Stimulated activated CD4-positive, alpha-beta T cell treated with anti-CD3 and anti-CD28 coated beads, Interleukin-1b, Interleukin-23, amount 100 ng/mL, for 24 hours (primary cell): ENCODE measurements at regions not wholly inside any gene's neighbourhood (a gene's known extent, or its start where the extent isn't known, plus 50 kb on each side); places are given as distances from the start of the nearest gene placed in this dataset.

ENCODE experiments used
- DNase-seq, 4 experiments: peaks; one replicate each; pipeline ENCODE4 v3.0.0-alpha.2; 2020; ENCODE audit warnings: low read depth in 4 of 4, low spot score in 1 of 4

GRCh38 chr18:40048886-40049650 is 1906.0 kb upstream of the PIK3C3 start:
- DNase-seq, result no peak

GRCh38 chr18:40048253-40048652 is 1906.8 kb upstream of the PIK3C3 start:
- no peak for DNase-seq

- no peak for DNase-seq
Measured at GRCh38 chr18:40046596-40046995, 1908.4 kb upstream of the PIK3C3 start.

GRCh38 chr18:40041951-40042350 is 1913.1 kb upstream of the PIK3C3 start:
- DNase-seq, result no peak

GRCh38 chr18:40040574-40040973 is 1914.5 kb upstream of the PIK3C3 start:
- no peak for DNase-seq

- no peak for DNase-seq
Measured at GRCh38 chr18:40037356-40037755, 1917.7 kb upstream of the PIK3C3 start.

GRCh38 chr18:40036861-40037260 is 1918.2 kb upstream of the PIK3C3 start:
- no peak for DNase-seq

- no peak for DNase-seq
Measured at GRCh38 chr18:40035966-40036365, 1919.1 kb upstream of the PIK3C3 start.

GRCh38 chr18:40032076-40032475 is 1923.0 kb upstream of the PIK3C3 start:
- DNase-seq, result no peak

GRCh38 chr18:40031435-40031834 is 1923.6 kb upstream of the PIK3C3 start:
- DNase-seq, result no peak

GRCh38 chr18:40019797-40020392 is 1935.1 kb upstream of the PIK3C3 start:
- no peak for DNase-seq

GRCh38 chr18:40018266-40018665 is 1936.8 kb upstream of the PIK3C3 start:
- DNase-seq, result no peak

- DNase-seq, result no peak
Measured at GRCh38 chr18:40017021-40017420, 1938.0 kb upstream of the PIK3C3 start.

GRCh38 chr18:40016405-40016804 is 1938.6 kb upstream of the PIK3C3 start:
- DNase-seq, result no peak

- DNase-seq, result no peak
Measured at GRCh38 chr18:40013001-40013609, 1941.9 kb upstream of the PIK3C3 start.

GRCh38 chr18:40011201-40011600 is 1943.8 kb upstream of the PIK3C3 start:
- no peak for DNase-seq

GRCh38 chr18:40006634-40007033 is 1948.4 kb upstream of the PIK3C3 start:
- DNase-seq, result no peak

GRCh38 chr18:40004246-40004645 is 1950.8 kb upstream of the PIK3C3 start:
- DNase-seq, result no peak

- DNase-seq, result no peak
Measured at GRCh38 chr18:39998317-39998716, 1956.7 kb upstream of the PIK3C3 start.

GRCh38 chr18:39994498-39994897 is 1960.5 kb upstream of the PIK3C3 start:
- no peak for DNase-seq

GRCh38 chr18:39991696-39992265 is 1963.3 kb upstream of the PIK3C3 start:
- no peak for DNase-seq

GRCh38 chr18:39990540-39990939 is 1964.5 kb upstream of the PIK3C3 start:
- no peak for DNase-seq
